ENCODE measurements at regions not wholly inside any gene's neighbourhood (a gene's known extent, or its start where the extent isn't known, plus 50 kb on each side); places are given as distances from the start of the nearest gene placed in this dataset.

DNA sequence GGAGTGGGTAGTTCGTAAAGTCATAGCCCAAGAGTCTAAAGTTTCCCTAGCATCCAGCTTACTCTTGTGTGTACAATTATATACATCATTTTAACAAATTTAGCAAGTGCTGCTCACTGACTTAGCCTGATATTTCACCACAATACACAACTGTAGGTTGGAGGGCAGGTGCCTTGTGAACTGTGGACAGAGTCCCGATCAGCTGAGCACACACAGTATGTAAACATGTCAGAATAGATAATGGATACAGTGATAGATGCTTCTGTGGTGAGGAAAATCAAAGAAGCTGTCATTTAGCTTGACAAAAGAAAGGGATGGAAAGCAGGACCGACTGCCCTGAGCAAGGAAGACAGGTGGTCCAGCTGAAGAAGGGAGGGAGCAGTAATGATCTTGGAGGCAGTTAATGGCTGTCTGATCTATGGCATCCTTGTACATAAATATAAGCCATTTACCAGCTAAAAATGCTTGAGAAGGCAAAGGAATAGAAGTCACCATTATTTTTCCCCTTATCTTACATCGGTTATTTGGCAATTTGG, 372.8 kb upstream of the UBE2E3 start:
- Histone ChIP-seq H3K4me1 (ENCODE audit: low read depth) (no peaks in the 10 kb centered on the region), H3K4me3 (no peak overlapping the region), H3K36me3 (ENCODE audit: low read depth) (no peaks in the 10 kb centered on the region), H3K9me3 (no peaks in the 10 kb centered on the region)
- ATAC-seq, result peak; percentile 29
- intact Hi-C loops (cut with DNase I, micrococcal nuclease), result no loop called here
- no peak for DNase-seq
- TF ChIP-seq, protein P1, sequence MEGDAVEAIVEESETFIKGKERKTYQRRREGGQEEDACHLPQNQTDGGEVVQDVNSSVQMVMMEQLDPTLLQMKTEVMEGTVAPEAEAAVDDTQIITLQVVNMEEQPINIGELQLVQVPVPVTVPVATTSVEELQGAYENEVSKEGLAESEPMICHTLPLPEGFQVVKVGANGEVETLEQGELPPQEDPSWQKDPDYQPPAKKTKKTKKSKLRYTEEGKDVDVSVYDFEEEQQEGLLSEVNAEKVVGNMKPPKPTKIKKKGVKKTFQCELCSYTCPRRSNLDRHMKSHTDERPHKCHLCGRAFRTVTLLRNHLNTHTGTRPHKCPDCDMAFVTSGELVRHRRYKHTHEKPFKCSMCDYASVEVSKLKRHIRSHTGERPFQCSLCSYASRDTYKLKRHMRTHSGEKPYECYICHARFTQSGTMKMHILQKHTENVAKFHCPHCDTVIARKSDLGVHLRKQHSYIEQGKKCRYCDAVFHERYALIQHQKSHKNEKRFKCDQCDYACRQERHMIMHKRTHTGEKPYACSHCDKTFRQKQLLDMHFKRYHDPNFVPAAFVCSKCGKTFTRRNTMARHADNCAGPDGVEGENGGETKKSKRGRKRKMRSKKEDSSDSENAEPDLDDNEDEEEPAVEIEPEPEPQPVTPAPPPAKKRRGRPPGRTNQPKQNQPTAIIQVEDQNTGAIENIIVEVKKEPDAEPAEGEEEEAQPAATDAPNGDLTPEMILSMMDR (IDR thresholded peaks at IDR 0.05), result no peak

DNA sequence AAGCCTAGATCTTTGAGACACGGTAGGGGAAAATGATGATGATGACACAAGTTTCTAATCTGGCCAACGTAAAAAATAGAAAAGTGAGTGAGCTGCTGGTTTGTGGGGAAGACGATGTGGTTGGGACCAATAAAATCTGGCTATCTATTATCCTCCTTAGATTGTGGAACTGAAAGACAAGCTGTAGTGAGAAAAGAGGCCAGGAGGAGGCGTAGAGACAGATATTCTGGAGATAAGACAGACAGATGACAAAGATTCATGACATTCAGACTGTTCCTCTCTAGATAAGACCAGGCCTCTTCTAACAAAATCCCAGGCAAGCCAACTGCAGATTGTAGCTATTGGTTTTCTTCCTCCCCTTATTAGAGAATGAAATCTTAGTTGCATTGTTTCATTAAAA, 376.3 kb upstream of the UBE2E3 start:
- TF ChIP-seq, protein P1 (IDR thresholded peaks at IDR 0.05), result no peak
- Histone ChIP-seq H3K9me3 (no peaks in the 10 kb centered on the region), H3K4me3 (no peak overlapping the region), H3K36me3 (ENCODE audit: low read depth) (no peaks in the 10 kb centered on the region), H3K4me1 (ENCODE audit: low read depth) (no peaks in the 10 kb centered on the region)
- DNase-seq, result peak in 1 of 3 donors; percentile 61
- intact Hi-C loops (cut with DNase I, micrococcal nuclease), result no loop called here
- peak; percentile 48 for ATAC-seq

DNA sequence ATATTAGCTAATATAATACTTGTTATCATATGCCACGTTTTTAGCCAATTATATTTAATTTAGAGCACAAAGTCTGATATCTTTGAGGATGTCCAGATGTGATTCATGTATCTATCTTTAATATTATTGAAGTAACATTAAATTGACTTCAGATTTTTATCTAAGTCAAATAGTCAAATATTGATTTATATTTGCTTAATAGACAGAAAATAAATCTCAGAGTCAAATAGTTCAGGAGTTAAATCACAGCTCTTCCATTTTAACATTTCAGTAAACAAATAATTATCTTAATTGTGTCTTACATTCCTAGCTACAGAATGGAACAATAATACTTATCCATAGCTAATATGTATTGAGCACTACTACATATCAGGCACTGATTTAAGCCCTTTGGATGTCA, 379.4 kb upstream of the UBE2E3 start:
- Histone ChIP-seq H3K4me3 (no peak overlapping the region), H3K9me3 (no peaks in the 10 kb centered on the region), H3K36me3 (ENCODE audit: low read depth) (no peaks in the 10 kb centered on the region), H3K4me1 (ENCODE audit: low read depth) (no peaks in the 10 kb centered on the region)
- intact Hi-C loops (cut with DNase I, micrococcal nuclease), result no loop called here
- TF ChIP-seq, protein P1 (IDR thresholded peaks at IDR 0.05), result no peak
- DNase-seq (no peak), ATAC-seq (no peak)

DNA sequence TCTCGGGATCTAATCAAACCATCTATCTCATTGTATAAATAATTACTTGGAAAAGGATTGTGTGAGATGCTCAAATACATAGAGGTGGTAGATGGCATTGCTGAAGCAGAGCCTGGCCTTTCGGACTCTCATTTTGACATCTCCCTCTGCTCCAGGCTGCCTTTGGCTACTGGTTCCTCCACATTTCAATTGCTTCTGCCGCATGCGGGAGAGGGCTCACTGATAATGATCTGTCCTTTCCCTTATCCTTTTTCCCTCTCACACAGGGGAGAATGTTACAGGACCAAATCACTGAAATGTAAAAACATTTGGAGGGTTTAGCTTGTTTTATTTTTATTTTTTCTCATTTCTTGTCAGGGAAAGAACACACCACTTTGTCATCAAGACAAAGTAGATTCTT, 380.6 kb upstream of the UBE2E3 start:
- TF ChIP-seq, protein P1 (IDR thresholded peaks at IDR 0.05), result no peak
- DNase-seq (no peak), ATAC-seq (no peak)
- H3K9me3 ChIP-seq, result no peaks in the 10 kb centered on the region
- H3K4me3 ChIP-seq, result no peak overlapping the region
- intact Hi-C loops (cut with DNase I, micrococcal nuclease), result no loop called here
- H3K36me3 ChIP-seq (ENCODE audit: low read depth), result no peaks in the 10 kb centered on the region
- no peaks in the 10 kb centered on the region for H3K4me1 ChIP-seq (ENCODE audit: low read depth)

DNA sequence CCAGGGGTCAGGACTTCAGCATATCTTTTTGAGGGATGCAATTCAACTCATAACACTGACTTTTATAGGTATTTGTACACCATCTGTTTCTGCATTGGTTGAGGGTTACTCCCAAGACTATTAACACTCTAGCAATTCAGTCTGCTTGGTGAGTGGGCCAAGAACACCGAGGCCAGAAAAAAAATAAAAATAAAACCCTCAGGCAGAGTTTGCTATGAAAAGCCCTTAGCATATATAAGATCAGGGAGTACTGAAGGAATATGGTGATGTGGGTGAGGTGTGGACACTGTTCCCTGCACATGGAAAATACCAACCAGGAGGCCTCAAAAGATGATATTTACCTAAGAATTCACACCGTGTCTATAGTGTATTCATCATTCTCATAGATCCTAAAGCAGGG, 383.2 kb upstream of the UBE2E3 start:
- H3K36me3 ChIP-seq (ENCODE audit: low read depth), result no peaks in the 10 kb centered on the region
- H3K4me3 ChIP-seq, result no peak overlapping the region
- intact Hi-C loops (cut with DNase I, micrococcal nuclease), result no loop called here
- no peaks in the 10 kb centered on the region for H3K4me1 ChIP-seq (ENCODE audit: low read depth)
- no peak for ATAC-seq
- TF ChIP-seq, protein P1 (IDR thresholded peaks at IDR 0.05), result no peak
- H3K9me3 ChIP-seq, result no peaks in the 10 kb centered on the region
- DNase-seq, result no peak

DNA sequence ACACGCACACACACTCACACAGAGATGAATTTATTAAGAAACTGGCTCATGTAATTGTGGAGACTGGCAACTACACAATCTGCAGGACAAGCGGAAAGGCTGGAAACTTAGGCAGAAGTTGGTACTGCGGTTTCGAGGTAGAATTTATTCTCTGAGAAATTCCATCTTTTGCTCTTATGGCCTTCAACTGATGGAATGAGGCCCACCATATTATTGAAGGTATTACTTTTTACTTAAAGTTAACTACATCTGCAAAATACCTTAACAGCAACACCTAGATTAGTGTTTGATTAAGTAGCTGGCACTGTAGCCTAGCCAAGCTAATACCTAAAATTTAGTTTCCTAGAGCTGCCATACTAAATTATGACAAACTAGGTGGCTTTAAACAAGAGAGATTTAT, 384.0 kb upstream of the UBE2E3 start:
- ATAC-seq (no peak), DNase-seq (no peak)
- intact Hi-C loops (cut with DNase I, micrococcal nuclease), result no loop called here

More for the DNA sequence above, 384.0 kb upstream of the UBE2E3 start:
- TF ChIP-seq, protein P1 (IDR thresholded peaks at IDR 0.05), result no peak
- Histone ChIP-seq H3K36me3 (ENCODE audit: low read depth) (no peaks in the 10 kb centered on the region), H3K4me3 (no peak overlapping the region), H3K4me1 (ENCODE audit: low read depth) (no peaks in the 10 kb centered on the region), H3K9me3 (no peaks in the 10 kb centered on the region)
